HG03196 (cell line): ENCODE measurements at regions not wholly inside any gene's neighbourhood (a gene's known extent, or its start where the extent isn't known, plus 50 kb on each side); places are given as distances from the start of the nearest gene placed in this dataset.

ENCODE experiments used
- ATAC-seq: cut with Tn5 transposase; IDR thresholded peaks from one replicate; pipeline ENCODE4 v1.9.1; 2021; ENCODE audit not compliant: unreplicated experiment

DNA sequence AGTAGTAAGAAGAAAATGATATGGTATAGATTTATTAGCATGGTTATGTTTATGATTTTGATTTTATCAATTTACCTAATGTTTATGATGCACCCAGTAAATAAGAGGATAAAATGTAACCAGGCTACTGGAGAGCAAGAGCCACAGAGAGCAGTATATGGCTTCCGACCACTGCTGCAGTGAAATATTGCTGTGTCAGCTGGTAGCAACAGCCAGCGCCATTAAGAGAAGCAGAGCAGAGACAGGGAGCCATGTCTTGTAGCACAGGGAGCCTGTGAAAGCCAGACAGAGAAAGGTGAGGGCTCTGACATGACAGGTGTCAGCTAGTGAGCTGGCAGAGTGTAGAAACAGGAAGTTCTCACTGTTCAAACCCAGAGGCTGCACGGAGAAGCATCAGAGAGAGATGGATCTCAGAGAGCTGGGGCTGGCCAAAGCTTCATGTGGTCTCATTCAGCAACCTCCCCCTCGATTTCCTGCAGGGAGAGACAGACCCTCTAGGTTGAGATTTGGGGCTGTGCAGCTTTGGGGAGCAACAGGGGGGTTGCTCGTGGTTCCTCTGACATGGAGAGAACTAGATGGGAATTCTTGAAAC, 202.1 kb downstream of the MED10 start:
- no peak for ATAC-seq

DNA sequence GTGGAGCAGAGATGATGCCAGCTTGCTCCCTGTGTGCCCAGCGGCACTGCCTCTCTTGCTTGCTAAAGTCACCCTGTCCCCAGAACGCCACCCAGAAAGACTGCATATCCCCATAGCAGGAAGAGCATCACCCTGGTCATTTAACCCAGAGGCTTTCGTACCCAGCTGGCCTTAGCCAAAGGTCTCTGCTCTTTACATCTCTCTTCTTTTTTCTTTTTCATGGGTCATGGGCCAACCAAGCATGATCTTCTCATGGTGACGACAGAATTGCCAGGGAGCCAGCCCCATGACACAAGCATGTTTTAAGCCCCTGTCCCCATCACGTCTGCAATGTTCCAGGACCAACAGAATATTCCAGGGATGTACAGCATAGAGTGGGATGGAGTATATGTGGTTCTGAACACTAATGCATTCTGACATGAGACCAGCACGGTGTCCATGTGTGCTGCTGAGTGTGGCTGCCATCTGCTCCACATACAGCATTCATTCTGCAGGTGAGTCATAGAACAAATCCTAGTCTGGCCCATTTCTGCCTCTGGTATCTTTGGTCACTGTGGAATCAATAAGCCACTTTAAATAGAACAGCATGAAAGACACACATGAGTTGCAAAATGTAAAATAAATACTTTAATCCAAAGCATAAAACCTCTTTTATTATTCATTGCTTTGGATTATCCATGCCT, 203.0 kb downstream of the MED10 start:
- no peak for ATAC-seq

- no peak for ATAC-seq
Measured at GRCh38 chr5:6169660-6170059, 208.7 kb downstream of the MED10 start.

DNA sequence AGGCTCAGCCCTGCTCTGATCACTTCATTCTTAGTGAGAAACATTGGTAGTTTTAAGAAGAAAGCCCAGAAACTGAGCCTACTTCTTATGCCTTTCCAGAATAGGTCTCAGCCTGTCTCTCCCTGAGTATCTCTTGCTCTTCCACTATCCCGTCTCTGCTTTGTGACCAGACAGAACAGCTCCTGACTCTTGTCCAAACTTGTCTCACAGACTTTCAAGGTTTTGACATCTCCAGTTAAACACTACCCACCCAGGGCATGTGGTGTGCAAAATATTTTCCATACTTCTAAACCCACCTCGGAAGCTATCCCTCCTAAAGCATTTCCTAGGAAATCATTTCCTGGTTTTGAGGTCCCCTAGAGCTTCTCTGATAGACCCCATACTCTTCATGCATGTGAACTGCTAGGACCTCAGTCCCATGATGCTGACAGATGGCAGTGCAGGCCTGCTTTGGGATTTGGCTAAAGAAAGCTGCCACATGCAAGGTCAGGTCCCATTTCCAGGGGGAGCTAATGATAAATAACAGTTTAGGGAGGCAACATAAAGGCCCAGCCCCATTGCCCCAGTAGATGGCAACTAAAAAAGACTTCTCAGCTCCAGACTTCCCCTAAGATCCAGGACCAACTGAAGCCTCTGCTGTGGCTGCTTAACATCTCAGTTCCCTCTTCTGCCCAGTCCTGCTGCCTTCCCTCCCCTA, 211.5 kb downstream of the MED10 start:
- no peak for ATAC-seq

DNA sequence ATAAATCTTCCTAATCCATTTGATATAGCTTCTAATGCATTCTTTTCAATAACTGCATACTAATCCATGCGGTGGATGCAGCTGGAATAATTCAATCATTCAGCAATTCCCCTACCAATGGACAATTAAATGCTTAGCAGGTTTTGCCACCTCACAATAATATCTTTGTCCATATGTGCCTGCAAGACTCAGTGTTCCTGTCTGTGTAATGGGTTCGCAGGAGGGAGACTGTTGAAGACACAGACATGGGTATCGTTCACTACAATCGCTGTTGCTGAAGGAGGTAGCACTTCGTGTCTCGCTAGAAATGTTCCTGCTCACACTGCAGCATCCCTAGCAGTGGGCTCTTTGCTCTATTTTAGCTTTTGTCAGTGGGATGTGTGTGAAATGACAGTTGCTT, 214.4 kb downstream of the MED10 start:
- ATAC-seq, result no peak

- no peak for ATAC-seq
Measured at GRCh38 chr5:6162175-6162574, 216.2 kb downstream of the MED10 start.

DNA sequence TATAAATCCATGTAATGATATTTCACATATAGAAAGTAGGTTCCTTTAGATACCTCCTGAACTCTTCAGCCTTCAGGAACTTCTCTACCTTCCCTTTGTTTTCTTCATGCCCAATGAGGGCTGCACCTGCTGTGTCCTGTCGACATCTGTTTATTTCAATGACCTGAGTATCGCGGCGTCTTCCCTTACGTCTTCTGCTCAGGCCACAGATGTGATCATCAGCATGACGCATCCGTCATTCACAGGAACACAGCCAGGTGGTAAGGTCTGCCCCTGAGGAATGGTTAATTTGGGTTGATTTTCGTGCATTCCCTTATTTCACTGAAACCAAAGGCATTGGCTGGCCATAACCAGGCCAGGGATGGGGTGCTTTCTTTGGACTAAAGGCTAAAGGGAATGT, 217.1 kb downstream of the MED10 start:
- no peak for ATAC-seq

GRCh38 chr5:6159832-6160430, 218.4 kb downstream of the MED10 start:
- no peak for ATAC-seq

GRCh38 chr5:6158974-6159831, 219.1 kb downstream of the MED10 start:
- ATAC-seq, result no peak

DNA sequence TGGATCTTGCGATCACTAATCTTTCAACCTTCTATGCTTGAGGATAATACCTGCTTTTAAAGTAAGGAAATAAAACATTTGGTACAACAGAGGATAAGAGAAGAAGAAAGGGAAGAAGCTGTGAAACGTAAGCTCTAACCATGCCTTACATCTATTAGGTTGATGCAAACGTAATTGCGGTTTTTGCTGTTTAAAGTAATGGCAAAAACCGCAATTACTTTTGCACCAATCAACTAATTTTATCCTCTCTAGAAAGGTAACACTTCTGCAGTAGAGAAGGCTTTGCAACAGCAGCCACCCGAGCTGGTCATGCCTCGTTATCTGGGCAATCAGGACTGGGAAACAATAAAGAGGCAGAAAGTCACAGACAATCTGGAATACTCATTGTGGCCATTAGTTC, 224.1 kb downstream of the MED10 start:
- ATAC-seq, result no peak

DNA sequence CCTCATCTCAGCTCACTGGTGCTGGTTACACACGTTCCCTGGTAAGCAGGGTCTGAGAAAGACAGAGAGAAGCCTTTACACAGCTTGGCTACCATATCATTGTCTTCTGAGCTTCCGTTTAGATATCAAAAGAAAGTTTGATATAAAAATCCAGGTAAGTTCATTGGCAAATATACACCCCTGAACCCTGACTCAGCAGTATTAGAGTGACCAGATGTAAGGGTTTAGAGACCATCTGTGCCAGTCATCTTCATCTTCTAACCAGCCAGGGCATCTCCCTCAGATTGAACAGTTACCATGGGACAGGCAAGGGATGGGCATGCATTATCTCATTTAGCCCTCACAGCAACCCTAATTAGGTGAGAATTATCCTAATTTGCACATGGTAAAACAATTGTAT, 232.1 kb downstream of the MED10 start:
- no peak for ATAC-seq

- ATAC-seq, result no peak
Measured at GRCh38 chr5:6145616-6146237, 232.6 kb downstream of the MED10 start.

GRCh38 chr5:6143523-6143922, 234.8 kb downstream of the MED10 start:
- ATAC-seq, result no peak

- ATAC-seq, result no peak
Measured at GRCh38 chr5:6142353-6142752, 236.0 kb downstream of the MED10 start.

- no peak for ATAC-seq
Measured at GRCh38 chr5:6140219-6140618, 238.1 kb downstream of the MED10 start.

DNA sequence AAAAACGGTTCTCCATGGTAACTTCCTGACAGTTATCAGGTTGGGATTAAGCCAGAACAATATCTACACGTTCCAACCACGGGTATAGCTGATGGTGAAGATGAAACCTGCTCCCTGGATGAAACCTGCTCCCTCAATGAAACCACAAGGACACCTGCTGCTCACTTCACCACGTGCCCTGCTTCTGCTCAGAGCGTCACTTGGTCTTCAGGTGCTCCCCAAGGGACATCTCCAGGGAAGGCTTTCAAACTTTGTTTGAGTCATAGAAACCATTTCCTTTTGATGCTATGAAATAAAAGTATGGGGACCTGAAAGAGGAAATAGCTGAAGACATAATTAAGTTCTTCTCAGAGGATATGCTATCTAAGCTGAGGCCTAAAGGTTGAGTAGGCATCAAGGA, 242.4 kb downstream of the MED10 start:
- ATAC-seq, result no peak

DNA sequence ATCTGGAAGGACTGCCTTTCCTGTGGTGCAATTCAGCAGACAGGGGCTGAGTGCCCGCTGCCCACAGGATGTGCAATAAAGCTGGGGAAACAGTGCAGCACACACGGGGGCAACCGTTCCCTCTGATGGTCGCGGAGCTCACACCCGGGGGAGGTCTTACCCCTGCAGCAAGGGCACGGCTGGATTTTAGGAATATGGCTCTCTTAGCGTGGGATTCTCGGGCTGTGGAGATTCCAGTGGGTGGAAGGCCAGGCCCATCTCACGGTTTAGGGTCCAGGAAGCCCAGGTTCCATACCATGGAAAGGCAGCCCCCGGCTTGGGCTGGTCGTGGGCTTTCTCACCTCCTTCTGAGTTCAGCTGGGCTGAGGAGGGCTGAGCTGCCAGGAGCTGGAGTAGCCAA, 244.1 kb downstream of the MED10 start:
- ATAC-seq, result no peak

DNA sequence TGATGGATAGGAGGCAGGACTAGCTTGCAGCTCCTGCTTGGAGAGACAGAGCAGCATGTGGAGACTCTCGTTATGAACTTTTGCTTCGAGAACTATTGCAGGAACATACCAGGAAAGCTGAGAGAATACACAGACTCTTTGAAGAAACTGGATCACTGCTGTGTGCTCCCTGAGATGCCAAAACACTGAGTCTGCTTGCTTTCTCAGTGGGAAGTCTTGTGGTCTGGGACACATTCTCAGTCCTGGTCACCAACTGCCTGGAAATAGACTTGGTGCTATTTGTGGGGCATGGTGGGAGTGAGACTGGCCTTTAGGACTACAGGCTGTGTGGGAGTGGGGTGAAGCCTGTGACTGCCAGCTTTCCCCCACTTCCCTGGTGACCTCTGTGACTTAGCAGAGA, 252.6 kb downstream of the MED10 start:
- ATAC-seq, result no peak

DNA sequence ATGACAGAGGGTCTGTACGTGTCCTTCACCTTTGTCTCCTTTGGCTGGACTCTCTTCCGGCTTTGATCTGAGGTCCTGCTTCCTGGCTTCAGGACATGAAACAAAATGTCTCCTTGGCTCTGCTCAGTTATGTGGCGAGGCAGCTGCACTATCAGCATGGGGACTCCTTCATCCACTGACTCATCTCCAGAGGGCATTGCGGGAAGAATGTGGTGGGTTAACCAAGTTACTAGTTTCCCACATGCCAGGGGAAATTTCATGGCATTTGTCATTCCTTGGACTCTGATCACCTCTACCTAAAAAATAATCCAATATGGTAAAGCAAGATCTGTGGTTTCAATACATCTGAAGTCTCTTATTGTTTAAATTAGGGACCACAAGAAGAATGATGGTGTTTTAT, 259.7 kb downstream of the MED10 start:
- no peak for ATAC-seq

- no peak for ATAC-seq
Measured at GRCh38 chr5:6117212-6117611, 261.1 kb downstream of the MED10 start.

DNA sequence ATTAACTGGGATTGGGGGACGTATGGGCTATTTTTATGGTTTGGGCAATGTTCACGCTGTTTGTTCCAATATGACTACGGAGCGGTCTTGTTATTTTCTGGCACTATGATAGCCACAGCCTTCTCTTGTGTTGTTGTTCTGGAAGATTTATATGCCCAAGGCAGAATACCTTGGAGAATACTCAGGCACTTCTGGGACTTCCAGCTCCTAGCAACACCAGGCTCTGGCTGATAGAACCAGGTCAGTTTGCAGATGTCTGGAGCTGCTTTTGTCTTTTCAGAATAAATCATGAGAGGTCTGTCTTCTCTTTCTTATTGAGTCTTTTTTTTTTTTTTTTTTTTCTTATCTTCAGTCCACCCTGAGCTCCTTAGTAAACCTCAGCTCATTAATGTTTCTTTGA, 262.5 kb downstream of the MED10 start:
- ATAC-seq, result no peak
